ENCODE measurements at regions not wholly inside any gene's neighbourhood (a gene's known extent, or its start where the extent isn't known, plus 50 kb on each side); places are given as distances from the start of the nearest gene placed in this dataset.
A peak's percentile ranks its signal among the peaks of the same experiment; 100 is the strongest.

DNA sequence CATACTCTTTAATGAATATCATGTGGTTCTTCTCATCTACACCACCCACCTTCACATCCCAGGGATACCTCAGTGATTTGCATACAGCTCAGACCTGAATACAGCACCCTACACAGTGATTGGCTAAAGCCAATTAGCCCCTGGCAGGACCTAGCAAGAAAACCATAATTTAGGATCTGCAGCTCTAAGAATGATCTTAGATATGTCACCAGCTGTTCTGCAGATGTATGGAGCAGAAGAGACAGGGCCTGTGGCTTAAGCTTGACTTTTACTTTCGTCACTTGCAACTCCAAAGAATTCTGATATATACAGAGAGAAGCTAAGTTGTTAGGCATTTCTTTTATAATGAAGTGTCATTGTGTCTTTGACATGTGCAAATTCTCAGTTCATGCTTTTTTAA is 483.2 kb upstream of the C9orf72 start:
- DNase-seq: no peak
- H3K4me3 ChIP-seq (ENCODE audit: low read depth, low read length): no peak overlapping the region
- TF ChIP-seq, protein P1, sequence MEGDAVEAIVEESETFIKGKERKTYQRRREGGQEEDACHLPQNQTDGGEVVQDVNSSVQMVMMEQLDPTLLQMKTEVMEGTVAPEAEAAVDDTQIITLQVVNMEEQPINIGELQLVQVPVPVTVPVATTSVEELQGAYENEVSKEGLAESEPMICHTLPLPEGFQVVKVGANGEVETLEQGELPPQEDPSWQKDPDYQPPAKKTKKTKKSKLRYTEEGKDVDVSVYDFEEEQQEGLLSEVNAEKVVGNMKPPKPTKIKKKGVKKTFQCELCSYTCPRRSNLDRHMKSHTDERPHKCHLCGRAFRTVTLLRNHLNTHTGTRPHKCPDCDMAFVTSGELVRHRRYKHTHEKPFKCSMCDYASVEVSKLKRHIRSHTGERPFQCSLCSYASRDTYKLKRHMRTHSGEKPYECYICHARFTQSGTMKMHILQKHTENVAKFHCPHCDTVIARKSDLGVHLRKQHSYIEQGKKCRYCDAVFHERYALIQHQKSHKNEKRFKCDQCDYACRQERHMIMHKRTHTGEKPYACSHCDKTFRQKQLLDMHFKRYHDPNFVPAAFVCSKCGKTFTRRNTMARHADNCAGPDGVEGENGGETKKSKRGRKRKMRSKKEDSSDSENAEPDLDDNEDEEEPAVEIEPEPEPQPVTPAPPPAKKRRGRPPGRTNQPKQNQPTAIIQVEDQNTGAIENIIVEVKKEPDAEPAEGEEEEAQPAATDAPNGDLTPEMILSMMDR (IDR thresholded peaks at IDR 0.05; ENCODE audit: low read depth, low read length): no peak
- H3K36me3 ChIP-seq: no peaks in the 10 kb centered on the region
- no peaks in the 10 kb centered on the region; the same call in none of the 2 replicates for H3K9me3 ChIP-seq
- H3K27me3 ChIP-seq: no peaks in the 10 kb centered on the region
- H3K4me1 ChIP-seq: peaks cover 2% of the 10 kb centered on the region; the same call in 1 of the 2 replicates

DNA sequence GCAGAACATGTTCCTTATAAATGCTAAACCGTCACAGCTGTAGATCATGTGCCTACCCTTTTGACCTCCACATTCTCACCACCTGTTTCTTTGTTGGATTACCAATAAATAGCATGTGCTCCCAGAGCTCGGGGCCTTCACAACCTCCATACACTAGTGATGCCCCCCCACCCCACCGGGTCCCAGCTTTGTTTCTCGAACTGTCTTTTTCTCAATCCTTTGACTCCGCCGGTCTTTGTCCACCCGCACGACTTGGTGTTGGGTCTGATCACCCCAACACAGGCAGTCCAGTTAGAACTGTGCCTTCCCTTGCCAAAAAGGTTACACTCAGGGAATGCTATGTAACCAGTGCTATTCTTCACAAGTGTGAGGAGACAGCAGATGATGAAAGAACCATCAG is 485.9 kb upstream of the C9orf72 start:
- TF ChIP-seq, protein P1 (IDR thresholded peaks at IDR 0.05; ENCODE audit: low read depth, low read length): no peak
- Histone ChIP-seq H3K36me3 (no peaks in the 10 kb centered on the region), H3K9me3 (no peaks in the 10 kb centered on the region; the same call in none of the 2 replicates), H3K27me3 (no peaks in the 10 kb centered on the region), H3K4me3 (ENCODE audit: low read depth, low read length) (no peak overlapping the region), H3K4me1 (no peaks in the 10 kb centered on the region; the same call in 1 of the 2 replicates)
- DNase-seq: no peak

DNA sequence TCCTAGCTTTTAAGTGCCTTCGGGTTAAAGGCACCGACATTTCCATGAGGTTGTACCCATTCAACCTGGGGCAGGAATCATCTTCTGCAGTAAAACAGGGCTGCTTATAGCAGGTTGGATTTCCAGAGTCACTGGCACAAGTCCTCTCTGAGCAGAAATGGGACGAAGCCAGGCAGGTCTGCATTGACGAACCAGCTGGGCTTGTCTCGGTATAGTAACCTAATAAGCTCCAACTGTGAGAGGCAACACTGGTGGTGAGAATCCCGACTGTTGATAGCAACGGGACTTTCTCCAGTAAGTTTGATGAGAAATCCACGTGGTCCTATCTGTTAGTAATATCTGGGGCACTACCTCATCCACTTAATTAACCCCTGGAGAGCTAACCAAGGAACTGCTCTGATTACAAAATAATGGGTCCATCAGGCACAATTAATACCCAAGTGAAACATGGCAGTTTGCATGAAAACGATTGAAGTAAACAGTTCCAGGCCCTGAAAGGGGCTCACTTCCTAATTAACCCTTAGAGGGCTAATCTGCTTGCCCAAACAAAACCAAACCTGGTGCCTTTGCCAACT is 491.0 kb upstream of the C9orf72 start:
- Histone ChIP-seq H3K27me3 (no peaks in the 10 kb centered on the region), H3K4me1 (no peaks in the 10 kb centered on the region; the same call in 1 of the 2 replicates), H3K36me3 (no peaks in the 10 kb centered on the region), H3K4me3 (ENCODE audit: low read depth, low read length) (no peak overlapping the region), H3K9me3 (no peaks in the 10 kb centered on the region)
- TF ChIP-seq, protein P1 (IDR thresholded peaks at IDR 0.05; ENCODE audit: low read depth, low read length): no peak
- DNase-seq: no peak

DNA sequence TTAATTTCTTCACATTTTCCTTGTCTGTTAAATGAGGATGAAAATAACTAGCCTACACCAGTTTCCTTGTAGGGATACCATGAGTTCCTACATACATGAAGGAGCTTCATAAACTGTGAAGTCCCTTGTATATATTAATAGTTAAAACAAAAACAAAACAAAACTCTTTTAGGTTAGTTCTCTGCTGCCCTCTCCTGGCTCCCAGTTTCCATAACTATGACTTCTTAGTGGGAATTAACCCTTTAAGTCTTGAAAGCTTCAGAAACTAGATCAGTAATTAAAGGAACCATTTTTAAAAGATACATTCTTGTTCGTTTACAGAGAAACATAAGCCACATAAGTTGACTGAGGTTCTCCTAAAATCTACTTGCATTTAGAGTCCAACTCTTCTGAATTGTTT is 500.0 kb upstream of the C9orf72 start:
- Histone ChIP-seq H3K4me1 (peaks cover 12% of the 10 kb centered on the region), H3K27me3 (no peaks in the 10 kb centered on the region), H3K4me3 (ENCODE audit: low read depth, low read length) (no peak overlapping the region), H3K9me3 (no peaks in the 10 kb centered on the region), H3K36me3 (no peaks in the 10 kb centered on the region)
- TF ChIP-seq, protein P1 (IDR thresholded peaks at IDR 0.05; ENCODE audit: low read depth, low read length): peak; percentile 72
- peak; percentile 69 for DNase-seq

DNA sequence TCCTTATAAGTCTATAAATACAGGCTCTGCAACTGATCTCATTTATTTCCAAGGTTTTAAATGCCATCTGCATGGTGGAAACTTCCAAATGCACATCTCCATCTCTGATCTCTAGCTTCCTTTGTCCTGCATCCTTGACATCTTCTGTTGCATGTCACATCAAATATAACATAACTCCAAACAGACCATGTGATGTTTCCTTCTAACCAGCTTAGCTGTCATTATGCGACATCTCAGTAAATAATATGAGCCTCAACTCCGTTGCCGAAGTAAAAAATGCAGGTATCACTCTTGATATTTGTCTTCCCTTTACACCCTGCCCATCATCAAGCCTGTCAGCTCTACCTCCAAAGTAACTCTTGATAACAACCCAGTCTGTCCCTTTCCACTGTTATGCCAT is 506.4 kb upstream of the C9orf72 start:
- TF ChIP-seq, protein P1 (IDR thresholded peaks at IDR 0.05; ENCODE audit: low read depth, low read length): no peak
- DNase-seq: no peak

DNA sequence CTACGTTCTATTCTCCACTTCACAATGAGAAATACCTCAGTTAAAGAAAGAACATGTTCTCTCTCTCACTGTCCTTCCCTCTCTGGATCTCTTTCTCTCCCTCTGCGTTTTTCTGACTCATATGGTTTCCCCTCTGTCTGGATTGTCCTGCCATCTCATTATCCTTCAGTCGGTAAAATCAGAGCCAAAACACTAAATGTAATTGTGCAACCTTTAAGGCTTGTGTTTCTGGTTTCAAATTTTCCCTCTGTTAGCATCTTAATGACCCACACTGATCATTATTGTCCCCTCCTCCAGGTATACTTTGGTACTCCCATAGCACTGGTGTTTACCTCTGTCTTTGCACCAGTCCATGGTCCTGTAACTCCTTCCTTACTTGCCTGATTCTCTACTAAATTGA is 509.4 kb upstream of the C9orf72 start:
- H3K4me3 ChIP-seq (ENCODE audit: low read depth, low read length): no peak overlapping the region
- peaks cover 2% of the 10 kb centered on the region; the same call in 1 of the 2 replicates for H3K4me1 ChIP-seq
- TF ChIP-seq, protein P1 (IDR thresholded peaks at IDR 0.05; ENCODE audit: low read depth, low read length): no peak
- H3K36me3 ChIP-seq: no peaks in the 10 kb centered on the region
- DNase-seq: no peak
- no peaks in the 10 kb centered on the region for H3K9me3 ChIP-seq
- no peaks in the 10 kb centered on the region for H3K27me3 ChIP-seq

More for the DNA sequence above, 506.4 kb upstream of the C9orf72 start:
- no peak overlapping the region for H3K4me3 ChIP-seq (ENCODE audit: low read depth, low read length)
- no peaks in the 10 kb centered on the region; the same call in 1 of the 2 replicates for H3K4me1 ChIP-seq
- no peaks in the 10 kb centered on the region for H3K36me3 ChIP-seq
- H3K27me3 ChIP-seq: no peaks in the 10 kb centered on the region
- H3K9me3 ChIP-seq: no peaks in the 10 kb centered on the region
